AG09309 (cell line): ENCODE measurements at regions not wholly inside any gene's neighbourhood (a gene's known extent, or its start where the extent isn't known, plus 50 kb on each side); places are given as distances from the start of the nearest gene placed in this dataset.

Experiments
- DNase-seq: peaks from one replicate; pipeline ENCODE4 v3.0.0-alpha.2; 2010; ENCODE audit warnings: low read depth
- H3K4me3 ChIP-seq: 2 replicates; pipeline ENCODE4 v1.5.1; 2011; ENCODE audit warnings: mild to moderate bottlenecking, low read depth, low read length, moderate library complexity; ENCODE audit not compliant: control insufficient read depth
- CTCF ChIP-seq: IDR thresholded peaks from 2 replicates; pipeline ENCODE4 v1.5.1; 2011; ENCODE audit warnings: mild to moderate bottlenecking, low read depth, low read length, inconsistent platforms; ENCODE audit not compliant: insufficient read depth, control insufficient read depth; ENCODE audit errors: missing control alignments

- no peak for TF ChIP-seq CTCF
- DNase-seq, result no peak
- no peak overlapping the region for H3K4me3 ChIP-seq
Measured at GRCh38 chr9:80701061-80701460, 988.3 kb downstream of the TLE1 start.

DNA sequence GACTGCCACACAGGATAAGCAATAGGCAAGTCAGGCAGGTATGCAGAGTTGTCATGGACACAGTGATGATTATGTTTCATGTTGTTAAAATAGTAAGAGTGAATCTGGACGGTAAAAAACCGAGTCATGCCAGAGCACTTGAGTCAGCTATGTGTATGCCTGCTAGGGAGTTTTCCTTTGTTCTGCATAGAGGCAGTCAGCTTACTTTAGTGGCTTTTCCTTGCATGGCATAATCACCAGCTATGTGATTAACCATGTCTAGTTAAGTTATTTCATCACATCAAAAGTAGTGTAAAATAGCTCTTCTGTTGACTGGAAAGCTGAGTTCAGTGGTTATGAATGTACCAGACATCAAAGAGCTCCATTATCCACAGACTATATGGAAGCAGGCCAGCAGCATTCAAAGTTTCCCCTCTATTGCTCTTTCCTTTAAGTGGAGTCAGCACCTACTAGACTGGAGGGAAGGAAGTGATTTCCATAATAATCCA, 989.8 kb downstream of the TLE1 start:
- no peak for TF ChIP-seq CTCF
- DNase-seq, result peak; percentile 40
- H3K4me3 ChIP-seq, result no peak overlapping the region

DNA sequence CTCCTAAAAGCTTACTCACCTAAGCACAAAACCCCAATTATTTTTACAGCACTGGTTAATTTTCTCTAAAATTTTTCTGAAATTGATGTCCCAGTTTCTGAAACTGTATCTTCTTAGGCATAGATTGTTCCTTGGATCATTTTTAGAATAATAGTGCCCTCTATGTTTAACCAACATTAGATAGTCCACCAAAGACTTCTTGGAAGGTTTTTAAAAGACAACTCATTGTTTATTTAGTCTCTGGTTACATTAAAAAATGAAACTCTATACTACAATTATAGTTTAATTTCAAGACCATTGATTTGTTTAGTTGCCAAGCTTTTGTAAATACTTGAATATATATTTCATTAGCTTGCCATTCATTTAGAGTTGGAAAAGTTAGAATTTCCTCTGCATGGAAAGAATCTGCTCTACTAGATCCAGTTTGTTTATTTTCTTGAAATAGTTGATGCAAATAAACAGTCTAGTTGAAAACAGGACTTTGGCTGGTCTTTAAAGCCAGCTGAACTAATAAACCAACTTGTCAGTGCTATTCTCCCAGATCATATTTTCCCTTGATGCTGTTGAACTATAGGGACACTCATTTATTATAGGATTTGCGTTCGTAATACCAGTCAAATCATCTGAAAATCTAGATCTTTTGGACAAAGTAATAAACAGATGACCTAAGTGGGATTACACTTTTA, 990.5 kb downstream of the TLE1 start:
- DNase-seq, result no peak
- no peak overlapping the region for H3K4me3 ChIP-seq
- TF ChIP-seq CTCF, result no peak

GRCh38 chr9:80692751-80693150, 996.6 kb downstream of the TLE1 start:
- no peak for DNase-seq
- H3K4me3 ChIP-seq, result no peak overlapping the region
- no peak for TF ChIP-seq CTCF

DNA sequence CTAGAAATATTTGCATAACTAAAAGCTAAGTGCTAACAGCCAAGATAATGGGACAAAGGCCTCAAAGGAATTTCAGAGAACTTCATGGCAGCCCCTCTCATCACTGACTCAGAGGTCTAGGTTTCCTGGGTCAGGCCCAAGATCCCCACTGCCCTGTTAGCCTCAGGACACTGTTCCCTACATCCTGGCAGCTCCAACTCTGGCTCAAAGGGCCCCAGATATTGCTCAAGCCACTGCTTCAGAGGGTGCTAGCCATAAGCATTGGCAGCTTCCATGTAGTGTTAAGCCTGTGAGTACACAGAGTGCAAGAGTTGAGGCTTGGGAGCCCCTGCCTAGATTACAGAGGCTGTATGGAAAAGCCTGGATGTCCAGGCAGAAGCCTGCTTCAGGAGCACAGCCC, 998.1 kb downstream of the TLE1 start:
- H3K4me3 ChIP-seq, result no peak overlapping the region
- no peak for DNase-seq
- TF ChIP-seq CTCF, result no peak

DNA sequence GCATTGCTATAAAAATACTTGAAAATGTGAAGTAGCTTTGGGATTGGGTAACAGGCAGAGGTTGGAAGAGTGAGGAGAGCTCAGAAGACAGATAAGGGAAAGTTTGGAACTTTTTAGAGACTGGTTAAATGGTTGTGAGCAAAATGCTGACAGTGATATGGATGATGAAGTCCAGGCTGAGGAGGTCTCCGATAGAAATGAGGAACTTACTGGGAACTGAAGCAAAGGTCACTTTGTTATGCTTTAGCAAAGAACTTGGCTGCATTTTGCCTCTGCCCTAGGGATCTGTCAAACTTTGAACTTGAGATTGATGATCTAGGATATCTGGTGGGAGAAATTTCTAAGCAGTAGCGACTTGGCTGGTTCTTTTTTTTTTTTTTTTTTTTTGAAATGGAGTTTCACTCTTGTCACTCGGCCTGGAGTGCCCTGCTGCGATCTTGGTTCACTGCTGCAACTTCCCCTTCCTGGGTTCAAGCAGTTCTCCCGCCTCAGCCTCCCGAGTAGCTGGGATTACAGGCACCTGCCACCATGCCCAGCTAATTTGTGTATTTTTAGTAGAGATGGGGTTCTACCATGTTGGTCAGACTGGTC, 998.9 kb downstream of the TLE1 start:
- H3K4me3 ChIP-seq, result no peak overlapping the region
- TF ChIP-seq CTCF, result no peak
- no peak for DNase-seq
